H1 (cell line): ENCODE measurements at regions not wholly inside any gene's neighbourhood (a gene's known extent, or its start where the extent isn't known, plus 50 kb on each side); places are given as distances from the start of the nearest gene placed in this dataset.

Source experiments
- CTCF ChIA-PET: fragments of 300-600 bp; sonication (Branson Sonifier 250); formaldehyde crosslinking; loops from one replicate; lab custom pipeline; 2021; ENCODE audit not compliant: partially characterized antibody; lab: Charles Lee
- POLR2A ChIA-PET: fragments of 300-600 bp; sonication (Branson Sonifier 250); formaldehyde crosslinking; loops from one replicate; lab custom pipeline; 2021; ENCODE audit warnings: inconsistent platforms; ENCODE audit not compliant: partially characterized antibody; lab: Charles Lee
- DNase-seq, 2 experiments: peaks; one replicate each; pipeline versions ENCODE4 v3.0.0 to v3.0.0-alpha.2; 2010 to 2022; ENCODE audit warnings: low spot score in 2 of 2, low read depth in 1 of 2, mixed read lengths in 1 of 2
- FAIRE-seq: peaks from 2 replicates; lab custom pipeline; 2011; peaks lifted over from hg19 to GRCh38; lab: Jason Lieb, UNC
- H2AFZ ChIP-seq: 2 replicates; pipeline ENCODE4 v1.8.1; 2012; ENCODE audit warnings: low read length, inconsistent platforms
- H2AK5ac ChIP-seq: 2 replicates; pipeline ENCODE4 v1.6.1; 2013; ENCODE audit warnings: low read depth, low read length
- H2BK120ac ChIP-seq: replicated peaks from 2 replicates; pipeline ENCODE3; 2013; ENCODE audit warnings: low read depth, low read length, inconsistent platforms
- H2BK12ac ChIP-seq: 2 replicates; pipeline ENCODE4 v1.6.1; 2013; ENCODE audit warnings: low read depth, low read length
- H2BK15ac ChIP-seq: 2 replicates; pipeline ENCODE4 v1.6.1; 2013; ENCODE audit warnings: low read length
- H2BK20ac ChIP-seq: 2 replicates; pipeline ENCODE4 v1.6.1; 2013; ENCODE audit warnings: low read length
- H2BK5ac ChIP-seq: 2 replicates; pipeline ENCODE4 v1.6.1; 2013; ENCODE audit warnings: low read depth, low read length
- H3K14ac ChIP-seq: 2 replicates; pipeline ENCODE4 v1.6.1; 2013; ENCODE audit warnings: inconsistent platforms; ENCODE audit not compliant: insufficient read length
- H3K18ac ChIP-seq: 2 replicates; pipeline ENCODE4 v1.6.1; 2013; ENCODE audit warnings: low read length; ENCODE audit errors: extremely low read depth
- H3K23ac ChIP-seq: 2 replicates; pipeline ENCODE4 v1.6.1; 2013; ENCODE audit warnings: inconsistent platforms; ENCODE audit not compliant: insufficient read length
- H3K23me2 ChIP-seq: 2 replicates; pipeline ENCODE4 v1.6.1; 2013; ENCODE audit warnings: low read depth, low read length
- H3K27ac ChIP-seq: 2 replicates; pipeline ENCODE4 v1.6.1; 2011; ENCODE audit warnings: low read depth, low read length, inconsistent platforms
- H3K27me3 ChIP-seq, 4 experiments: replicated peaks in 1 of 4; 1 replicate in 1 of 4; 2 replicates in 3 of 4; pipeline versions ENCODE4 v1.6.1 to v1.8.1; 2011 to 2013; ENCODE audit warnings: low read length in 3 of 4, mild to moderate bottlenecking in 3 of 4, inconsistent platforms in 2 of 4, mixed read lengths in 2 of 4, moderate library complexity in 1 of 4; ENCODE audit not compliant: control insufficient read depth in 3 of 4, insufficient read depth in 3 of 4; ENCODE audit errors: extremely low read depth in 1 of 4
- H3K36me3 ChIP-seq, 4 experiments: 2 replicates each; pipeline versions ENCODE4 v1.6.1 to v1.8.1; 2011 to 2013; ENCODE audit warnings: mild to moderate bottlenecking in 4 of 4, low read length in 3 of 4, moderate library complexity in 2 of 4, control low read depth in 1 of 4, inconsistent platforms in 1 of 4; ENCODE audit not compliant: insufficient read depth in 4 of 4, control insufficient read depth in 2 of 4
- H3K4ac ChIP-seq: replicated peaks from 2 replicates; pipeline ENCODE3; 2013; ENCODE audit warnings: low read length, low read depth, mixed read lengths, inconsistent platforms; ENCODE audit not compliant: insufficient read length
- H3K4me1 ChIP-seq, 4 experiments: replicated peaks in 1 of 4; 1 replicate in 1 of 4; 2 replicates in 3 of 4; pipeline versions ENCODE4 v1.6.1 to v1.8.1; 2011 to 2013; ENCODE audit warnings: low read length in 3 of 4, inconsistent platforms in 2 of 4, mixed read lengths in 1 of 4; ENCODE audit not compliant: insufficient read depth in 4 of 4, control insufficient read depth in 3 of 4
- H3K4me2 ChIP-seq, 2 experiments: 2 replicates each; pipeline versions ENCODE4 v1.6.1 to v1.8.1; 2011 to 2013; ENCODE audit warnings: low read depth in 2 of 2, low read length in 2 of 2, control low read depth in 1 of 2, inconsistent platforms in 1 of 2, mild to moderate bottlenecking in 1 of 2; ENCODE audit not compliant: insufficient read depth in 1 of 2
- H3K4me3 ChIP-seq, 4 experiments: fragments of 200-600, 300-600 bp in 1 of 4; sonication (generic), shearing (Covaris generic), sonication (Bioruptor Twin) in 1 of 4; 2 replicates each; pipeline versions ENCODE4 v1.5.1 to v1.8.1; 2011 to 2016; ENCODE audit warnings: low read length in 4 of 4, low read depth in 3 of 4, control low read depth in 2 of 4, inconsistent platforms in 2 of 4, mild to moderate bottlenecking in 2 of 4, mixed read lengths in 1 of 4, moderate library complexity in 1 of 4; ENCODE audit not compliant: insufficient read depth in 2 of 4; ENCODE audit errors: extremely low read depth in 1 of 4
- H3K56ac ChIP-seq: replicated peaks from 2 replicates; pipeline ENCODE3; 2013; ENCODE audit warnings: low read depth, mild to moderate bottlenecking, mixed read lengths, low read length, inconsistent platforms; ENCODE audit not compliant: insufficient read length
- H3K79me1 ChIP-seq: 2 replicates; pipeline ENCODE4 v1.6.1; 2013; ENCODE audit warnings: low read depth, low read length, control low read depth
- H3K79me2 ChIP-seq, 2 experiments: 2 replicates each; pipeline versions ENCODE4 v1.6.1 to v1.8.1; 2012 to 2013; ENCODE audit warnings: low read length in 2 of 2, mild to moderate bottlenecking in 2 of 2, inconsistent platforms in 1 of 2; ENCODE audit not compliant: insufficient read depth in 2 of 2, control insufficient read depth in 1 of 2
- H3K9ac ChIP-seq, 4 experiments: replicated peaks in 1 of 4; 1 replicate in 1 of 4; 2 replicates in 3 of 4; pipeline versions ENCODE4 v1.6.1 to v1.8.1; 2011 to 2013; ENCODE audit warnings: low read depth in 3 of 4, low read length in 3 of 4, control low read depth in 2 of 4, mild to moderate bottlenecking in 2 of 4, moderate library complexity in 2 of 4, inconsistent platforms in 1 of 4; ENCODE audit errors: extremely low read depth in 1 of 4
- H3K9me3 ChIP-seq, 2 experiments: 2 replicates each; pipeline versions ENCODE4 v1.6.1 to v1.8.1; 2012 to 2013; ENCODE audit warnings: mild to moderate bottlenecking in 2 of 2, moderate library complexity in 2 of 2, control low read depth in 1 of 2, inconsistent platforms in 1 of 2, low read depth in 1 of 2, low read length in 1 of 2, mixed read lengths in 1 of 2; ENCODE audit not compliant: insufficient read depth in 2 of 2
- H4K20me1 ChIP-seq, 2 experiments: replicated peaks in 1 of 2; 2 replicates each; pipeline versions ENCODE3 to v1.8.1; 2011 to 2013; ENCODE audit warnings: inconsistent platforms in 2 of 2, low read length in 2 of 2, mild to moderate bottlenecking in 1 of 2; ENCODE audit not compliant: insufficient read depth in 2 of 2, control insufficient read depth in 1 of 2
- H4K5ac ChIP-seq: 2 replicates; pipeline ENCODE4 v1.6.1; 2013; ENCODE audit warnings: low read length, low read depth, mixed read lengths, inconsistent platforms; ENCODE audit not compliant: insufficient read length
- H4K8ac ChIP-seq: 2 replicates; pipeline ENCODE4 v1.8.0; 2013; ENCODE audit warnings: mild to moderate bottlenecking, moderate library complexity, low read length, inconsistent platforms; ENCODE audit not compliant: insufficient read depth; ENCODE audit errors: extremely low read depth
- H4K91ac ChIP-seq: replicated peaks from 2 replicates; pipeline ENCODE3; 2013; ENCODE audit warnings: low read length, mixed read lengths, inconsistent platforms; ENCODE audit not compliant: insufficient read length
- CBX8 ChIP-seq: fragments of 300-800, 300-1000 bp; sonication (generic); IDR thresholded peaks from 2 replicates; pipeline ENCODE4 v1.7.1; 2016; ENCODE audit warnings: low read depth, low read length, borderline replicate concordance
- CEBPB ChIP-seq: IDR thresholded peaks from 2 replicates; pipeline ENCODE4 v1.6.1; 2012; ENCODE audit warnings: low read depth, low read length
- RBBP5 ChIP-seq: IDR thresholded peaks from 2 replicates; pipeline ENCODE4 v1.7.1; 2012; ENCODE audit warnings: low read depth, mild to moderate bottlenecking, inconsistent platforms, low read length, moderate library complexity, borderline replicate concordance
- SP2 ChIP-seq: IDR thresholded peaks from 2 replicates; pipeline ENCODE4 v1.6.1; 2012; ENCODE audit warnings: mild to moderate bottlenecking, low read length, inconsistent platforms
- WGBS, 2 experiments: shearing (Covaris generic) in 1 of 2; methylation state at CpG; one replicate each; pipeline versions ENCODE4 v1.1.6 to v1.1.7; 2013 to 2015; ENCODE audit warnings: low lambda C conversion rate in 2 of 2, mixed read lengths in 2 of 2, inconsistent platforms in 1 of 2, low coverage in 1 of 2, missing lambda C conversion rate in 1 of 2; ENCODE audit not compliant: insufficient replicate concordance in 2 of 2, insufficient coverage in 1 of 2, insufficient read length in 1 of 2; ENCODE audit errors: extremely low coverage in 1 of 2, missing lambda C conversion rate in 1 of 2; 5-methylcytosine and 5-hydroxymethylcytosine counted together

- H4K8ac ChIP-seq, result no peak overlapping the region
Measured at GRCh38 chr22:49507607-49508292, 319.9 kb downstream of the BRD1 start.

More at GRCh38 chr22:49507607-49508292, 319.9 kb downstream of the BRD1 start:
- Histone ChIP-seq H3K56ac (no peak overlapping the region), H4K5ac (no peak overlapping the region), H2BK15ac (no peak overlapping the region; the same call in 1 of the 2 replicates), H2AK5ac (no peak overlapping the region), H3K27me3 (no peaks in the 10 kb centered on the region), H3K79me1 (no peaks in the 10 kb centered on the region), H3K9me3 (no peaks in the 10 kb centered on the region; a peak in 1 of 4 replicates), H3K4ac (no peak overlapping the region), H4K91ac (no peak overlapping the region), H3K23me2 (peaks cover 4% of the 10 kb centered on the region; the same call in 1 of the 2 replicates), H3K27ac (no peak overlapping the region), H3K36me3 (no peaks in the 10 kb centered on the region), H2AFZ (no peak overlapping the region), H4K20me1 (no peaks in the 10 kb centered on the region), H3K18ac (no peak overlapping the region), H2BK20ac (no peak overlapping the region), H2BK120ac (no peak overlapping the region), H2BK5ac (no peak overlapping the region), H3K4me2 (no peak overlapping the region), H3K23ac (no peak overlapping the region), H3K4me1 (peaks cover 1 to 6% (median 4%) of the 10 kb centered on the region in 4 experiments; a peak in 4 of 7 replicates), H2BK12ac (no peak overlapping the region; the same call in 1 of the 2 replicates), H3K9ac (no peak overlapping the region), H3K4me3 (no peak overlapping the region), H3K14ac (no peak overlapping the region), H3K79me2 (no peaks in the 10 kb centered on the region)
- WGBS, 2 experiments, result 91% methylated on average over 22 of the region's 22 CpGs; no CpG with 5 or more reads in 1 of the 2 experiments
- FAIRE-seq (no peak), DNase-seq (no peak)
- POLR2A ChIA-PET, result no interaction called here
- CTCF ChIA-PET, result interaction anchor here (1.7 kb wide), 1 partner anchor 19 kb away, joined by 3 read pairs; no protein-coding TSS in a partner anchor
- TF ChIP-seq CEBPB (no peak), RBBP5 (no peak), SP2 (no peak), CBX8 (no peak)
- TF ChIP-seq, all 59 proteins: peak for 0
